ENCODE measurements at regions not wholly inside any gene's neighbourhood (a gene's known extent, or its start where the extent isn't known, plus 50 kb on each side); places are given as distances from the start of the nearest gene placed in this dataset.

DNA sequence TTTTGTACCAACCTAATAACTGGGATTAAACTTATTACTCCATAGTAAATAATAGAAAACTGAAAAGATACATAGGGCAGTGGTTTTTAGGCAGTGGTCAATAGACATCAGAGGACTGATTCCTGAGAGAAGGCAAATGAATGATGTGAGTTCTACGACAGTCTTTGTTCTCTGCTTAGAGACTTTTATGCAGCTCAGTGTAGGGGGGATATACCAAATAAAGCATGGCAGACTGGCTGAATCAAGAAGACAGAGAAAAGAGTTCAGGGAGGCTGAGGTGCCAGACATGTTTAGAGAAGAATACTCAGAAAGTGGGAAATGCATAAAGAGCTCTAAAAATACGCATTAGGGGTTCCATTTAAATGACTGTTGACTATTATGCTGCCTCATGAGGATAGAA is 320.8 kb upstream of the FAR2 start:
- no peak for TF ChIP-seq POLR2AphosphoS5 (IDR thresholded peaks at IDR 0.05)
- no peak for TF ChIP-seq POLR2A (IDR thresholded peaks at IDR 0.05)
- TF ChIP-seq, protein P1, sequence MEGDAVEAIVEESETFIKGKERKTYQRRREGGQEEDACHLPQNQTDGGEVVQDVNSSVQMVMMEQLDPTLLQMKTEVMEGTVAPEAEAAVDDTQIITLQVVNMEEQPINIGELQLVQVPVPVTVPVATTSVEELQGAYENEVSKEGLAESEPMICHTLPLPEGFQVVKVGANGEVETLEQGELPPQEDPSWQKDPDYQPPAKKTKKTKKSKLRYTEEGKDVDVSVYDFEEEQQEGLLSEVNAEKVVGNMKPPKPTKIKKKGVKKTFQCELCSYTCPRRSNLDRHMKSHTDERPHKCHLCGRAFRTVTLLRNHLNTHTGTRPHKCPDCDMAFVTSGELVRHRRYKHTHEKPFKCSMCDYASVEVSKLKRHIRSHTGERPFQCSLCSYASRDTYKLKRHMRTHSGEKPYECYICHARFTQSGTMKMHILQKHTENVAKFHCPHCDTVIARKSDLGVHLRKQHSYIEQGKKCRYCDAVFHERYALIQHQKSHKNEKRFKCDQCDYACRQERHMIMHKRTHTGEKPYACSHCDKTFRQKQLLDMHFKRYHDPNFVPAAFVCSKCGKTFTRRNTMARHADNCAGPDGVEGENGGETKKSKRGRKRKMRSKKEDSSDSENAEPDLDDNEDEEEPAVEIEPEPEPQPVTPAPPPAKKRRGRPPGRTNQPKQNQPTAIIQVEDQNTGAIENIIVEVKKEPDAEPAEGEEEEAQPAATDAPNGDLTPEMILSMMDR (IDR thresholded peaks at IDR 0.05 in 8 of 11, conservative IDR thresholded peaks at IDR 0.05 in 3 of 11): no peak

Data from spleen (tissue), 7 donors.